ENCODE measurements at regions not wholly inside any gene's neighbourhood (a gene's known extent, or its start where the extent isn't known, plus 50 kb on each side); places are given as distances from the start of the nearest gene placed in this dataset.

DNA sequence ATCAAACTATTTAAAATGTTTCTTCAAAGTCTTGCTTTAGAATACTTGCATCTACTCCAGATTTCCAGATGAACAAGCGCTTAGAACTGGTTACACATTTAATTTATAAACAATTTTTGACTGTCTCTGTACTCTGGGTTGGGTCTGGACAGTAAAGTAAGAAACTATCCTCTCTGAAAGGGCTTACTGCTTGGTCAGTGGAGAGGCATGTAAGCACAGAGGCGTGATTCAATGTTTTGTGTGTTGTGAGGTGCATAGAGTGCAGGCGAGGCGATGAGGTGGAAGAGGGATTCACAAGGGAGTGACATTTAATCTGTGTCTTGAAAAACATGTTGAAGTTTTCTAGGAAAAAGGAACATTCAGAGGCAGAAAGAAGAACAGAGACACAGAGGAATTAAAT, 231.4 kb downstream of the VEGFC start:
- H3K4me3 Mint-ChIP-seq = no peak overlapping the region
- Histone ChIP-seq H3K4me1 (ENCODE audit: control insufficient read depth, insufficient read depth, low read length) (no peaks in the 10 kb centered on the region), H3K36me3 (ENCODE audit: control insufficient read depth, insufficient read depth, low read length) (no peaks in the 10 kb centered on the region), H3K9ac (ENCODE audit: extremely low read depth, low read length, poor library complexity, severe bottlenecking) (no peak overlapping the region), H3K27ac (ENCODE audit: low read depth, low read length) (no peak overlapping the region), H3K9me3 (ENCODE audit: control insufficient read depth, low read length) (no peaks in the 10 kb centered on the region), H3K27me3 (ENCODE audit: control insufficient read depth, insufficient read depth, low read length, poor library complexity, severe bottlenecking) (no peaks in the 10 kb centered on the region), H3K4me3 (ENCODE audit: low read length) (no peak overlapping the region)
- no peak overlapping the region for H3K27ac Mint-ChIP-seq
- no peaks in the 10 kb centered on the region for H3K4me1 Mint-ChIP-seq
- DNase-seq = no peak
- H3K9me3 Mint-ChIP-seq = no peaks in the 10 kb centered on the region
- TF ChIP-seq, protein P1, sequence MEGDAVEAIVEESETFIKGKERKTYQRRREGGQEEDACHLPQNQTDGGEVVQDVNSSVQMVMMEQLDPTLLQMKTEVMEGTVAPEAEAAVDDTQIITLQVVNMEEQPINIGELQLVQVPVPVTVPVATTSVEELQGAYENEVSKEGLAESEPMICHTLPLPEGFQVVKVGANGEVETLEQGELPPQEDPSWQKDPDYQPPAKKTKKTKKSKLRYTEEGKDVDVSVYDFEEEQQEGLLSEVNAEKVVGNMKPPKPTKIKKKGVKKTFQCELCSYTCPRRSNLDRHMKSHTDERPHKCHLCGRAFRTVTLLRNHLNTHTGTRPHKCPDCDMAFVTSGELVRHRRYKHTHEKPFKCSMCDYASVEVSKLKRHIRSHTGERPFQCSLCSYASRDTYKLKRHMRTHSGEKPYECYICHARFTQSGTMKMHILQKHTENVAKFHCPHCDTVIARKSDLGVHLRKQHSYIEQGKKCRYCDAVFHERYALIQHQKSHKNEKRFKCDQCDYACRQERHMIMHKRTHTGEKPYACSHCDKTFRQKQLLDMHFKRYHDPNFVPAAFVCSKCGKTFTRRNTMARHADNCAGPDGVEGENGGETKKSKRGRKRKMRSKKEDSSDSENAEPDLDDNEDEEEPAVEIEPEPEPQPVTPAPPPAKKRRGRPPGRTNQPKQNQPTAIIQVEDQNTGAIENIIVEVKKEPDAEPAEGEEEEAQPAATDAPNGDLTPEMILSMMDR (conservative IDR thresholded peaks at IDR 0.05) = no peak
- H3K27me3 Mint-ChIP-seq (ENCODE audit: insufficient read depth) = no peaks in the 10 kb centered on the region
- WGBS, 2 experiments (ENCODE audit: insufficient coverage in 1 of 2, insufficient read length in 1 of 2) = 93 to 100% methylated on average over 3 to 4 of the region's 4 CpGs
- no peaks in the 10 kb centered on the region for H3K36me3 Mint-ChIP-seq (ENCODE audit: low read depth)

DNA sequence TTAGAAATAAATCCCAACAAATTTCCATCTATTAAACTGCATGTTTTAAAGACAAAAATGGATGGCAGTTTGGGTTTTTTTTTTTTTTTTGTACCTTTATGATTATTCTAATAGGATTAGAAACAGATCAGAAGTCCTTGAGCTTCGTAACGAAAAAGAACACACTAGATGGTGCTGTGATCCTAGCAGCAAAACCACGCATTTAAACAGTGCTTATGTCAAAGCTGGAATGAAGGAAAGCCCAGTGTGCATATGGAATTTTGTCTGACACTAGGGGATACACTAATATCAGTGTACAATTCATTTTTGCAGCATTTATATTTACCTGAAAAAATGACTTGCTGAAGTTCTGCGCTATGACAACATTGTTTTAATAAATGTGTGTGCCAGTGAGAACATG, 229.1 kb downstream of the VEGFC start:
- Histone ChIP-seq H3K27me3 (ENCODE audit: control insufficient read depth, insufficient read depth, low read length, poor library complexity, severe bottlenecking) (no peaks in the 10 kb centered on the region), H3K9me3 (ENCODE audit: control insufficient read depth, low read length) (no peaks in the 10 kb centered on the region), H3K4me1 (ENCODE audit: control insufficient read depth, insufficient read depth, low read length) (no peaks in the 10 kb centered on the region), H3K4me3 (ENCODE audit: low read length) (no peak overlapping the region), H3K36me3 (ENCODE audit: control insufficient read depth, insufficient read depth, low read length) (no peaks in the 10 kb centered on the region), H3K9ac (ENCODE audit: extremely low read depth, low read length, poor library complexity, severe bottlenecking) (no peak overlapping the region), H3K27ac (ENCODE audit: low read depth, low read length) (no peak overlapping the region)
- Mint-ChIP-seq H3K27me3 (ENCODE audit: insufficient read depth) (no peaks in the 10 kb centered on the region), H3K4me3 (no peak overlapping the region), H3K36me3 (ENCODE audit: low read depth) (no peaks in the 10 kb centered on the region), H3K9me3 (no peaks in the 10 kb centered on the region), H3K4me1 (no peaks in the 10 kb centered on the region), H3K27ac (no peak overlapping the region)
- 80 to 89% methylated on average over 1 to 4 of the region's 4 CpGs for WGBS, 2 experiments (ENCODE audit: insufficient coverage in 1 of 2, insufficient read length in 1 of 2)
- TF ChIP-seq, protein P1 (conservative IDR thresholded peaks at IDR 0.05) = peak; percentile 28
- no peak for DNase-seq

DNA sequence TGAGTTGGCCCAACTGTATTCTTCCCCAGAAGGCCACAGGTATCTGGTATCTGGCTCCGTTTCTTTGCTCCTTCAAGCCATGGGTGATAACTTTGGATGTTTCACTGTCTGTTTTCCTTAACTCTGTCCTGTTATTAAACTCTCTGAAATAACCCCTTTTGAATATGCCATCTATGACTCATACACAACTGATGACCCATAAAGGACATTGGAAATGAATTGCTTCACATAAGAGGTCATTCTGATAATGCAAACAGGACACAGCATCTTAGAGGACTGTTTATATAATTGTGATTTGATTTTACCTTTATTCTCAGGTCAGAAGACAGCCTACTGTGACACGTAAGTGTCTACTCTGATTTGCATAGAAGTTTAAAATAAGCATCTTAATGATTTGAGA, 227.7 kb downstream of the VEGFC start:
- no peaks in the 10 kb centered on the region for H3K4me1 Mint-ChIP-seq
- no peak for DNase-seq

More for the DNA sequence above, 227.7 kb downstream of the VEGFC start:
- H3K9ac ChIP-seq (ENCODE audit: extremely low read depth, low read length, poor library complexity, severe bottlenecking) = no peak overlapping the region
- no peaks in the 10 kb centered on the region for H3K27me3 ChIP-seq (ENCODE audit: control insufficient read depth, insufficient read depth, low read length, poor library complexity, severe bottlenecking)
- TF ChIP-seq, protein P1 (conservative IDR thresholded peaks at IDR 0.05) = no peak
- H3K9me3 Mint-ChIP-seq = no peaks in the 10 kb centered on the region
- no peaks in the 10 kb centered on the region for H3K4me1 ChIP-seq (ENCODE audit: control insufficient read depth, insufficient read depth, low read length)
- no peak overlapping the region for H3K4me3 ChIP-seq (ENCODE audit: low read length)
- H3K36me3 ChIP-seq (ENCODE audit: control insufficient read depth, insufficient read depth, low read length) = no peaks in the 10 kb centered on the region
- H3K4me3 Mint-ChIP-seq = no peak overlapping the region
- no peak overlapping the region for H3K27ac Mint-ChIP-seq
- H3K27me3 Mint-ChIP-seq (ENCODE audit: insufficient read depth) = no peaks in the 10 kb centered on the region
- WGBS, 2 experiments (ENCODE audit: insufficient coverage in 1 of 2, insufficient read length in 1 of 2) = 88 to 100% methylated on average over 1 to 2 of the region's 2 CpGs
- no peak overlapping the region for H3K27ac ChIP-seq (ENCODE audit: low read depth, low read length)
- H3K9me3 ChIP-seq (ENCODE audit: control insufficient read depth, low read length) = no peaks in the 10 kb centered on the region
- no peaks in the 10 kb centered on the region for H3K36me3 Mint-ChIP-seq (ENCODE audit: low read depth)
